Liver (tissue), 8 donors: ENCODE measurements at regions not wholly inside any gene's neighbourhood (a gene's known extent, or its start where the extent isn't known, plus 50 kb on each side); places are given as distances from the start of the nearest gene placed in this dataset.
A peak's percentile ranks its signal among the peaks of the same experiment; 100 is the strongest.

Experiments
- DNase-seq: peaks from one replicate; pipeline ENCODE4 v3.0.0-alpha.2; 2017; ENCODE audit warnings: low spot score
- H3K27ac ChIP-seq, 2 donors: one replicate each; pipeline ENCODE4 v1.7.0; 2013; ENCODE audit warnings: inconsistent platforms in 2 of 2, low read length in 2 of 2, control low read depth in 1 of 2, low read depth in 1 of 2, mild to moderate bottlenecking in 1 of 2
- H3K27me3 ChIP-seq, 4 donors: one replicate each; pipeline versions ENCODE4 v1.6.1 to v1.7.0; 2013; ENCODE audit warnings: low read length in 3 of 4, inconsistent platforms in 1 of 4, mild to moderate bottlenecking in 1 of 4, moderate library complexity in 1 of 4; ENCODE audit not compliant: control insufficient read depth in 4 of 4, insufficient read depth in 4 of 4
- H3K36me3 ChIP-seq, 4 donors: one replicate each; pipeline versions ENCODE4 v1.6.1 to v1.7.0; 2013; ENCODE audit warnings: low read length in 3 of 4, mild to moderate bottlenecking in 3 of 4, low read depth in 1 of 4, moderate library complexity in 1 of 4; ENCODE audit not compliant: control insufficient read depth in 4 of 4, insufficient read depth in 3 of 4
- H3K4me1 ChIP-seq, 4 donors: one replicate each; pipeline versions ENCODE4 v1.6.1 to v1.7.0; 2013; ENCODE audit warnings: low read length in 3 of 4, mild to moderate bottlenecking in 3 of 4, moderate library complexity in 1 of 4; ENCODE audit not compliant: control insufficient read depth in 4 of 4, insufficient read depth in 4 of 4
- H3K4me3 ChIP-seq, 3 donors: one replicate each; pipeline versions ENCODE4 v1.6.1 to v1.7.0; 2013; ENCODE audit warnings: low read length in 3 of 3, control low read depth in 1 of 3, low read depth in 1 of 3, mild to moderate bottlenecking in 1 of 3
- H3K9ac ChIP-seq, 2 donors: one replicate each; pipeline ENCODE4 v1.7.0; 2013; ENCODE audit warnings: low read length in 2 of 2, mild to moderate bottlenecking in 2 of 2, moderate library complexity in 2 of 2, control low read depth in 1 of 2, low read depth in 1 of 2
- H3K9me3 ChIP-seq, 4 donors: one replicate each; pipeline versions ENCODE4 v1.6.1 to v1.7.0; 2013; ENCODE audit warnings: low read length in 3 of 4; ENCODE audit not compliant: control insufficient read depth in 4 of 4
- EGR1 ChIP-seq, 2 donors: IDR thresholded peaks; 2 replicates each; pipeline ENCODE4 v1.6.1; 2016 to 2018; ENCODE audit warnings: antibody characterized with exemption in 2 of 2, low read depth in 2 of 2
- FOXA1 ChIP-seq: IDR thresholded peaks from 2 replicates; pipeline ENCODE4 v1.6.1; 2016; ENCODE audit warnings: antibody characterized with exemption
- FOXA2 ChIP-seq: IDR thresholded peaks from 2 replicates; pipeline ENCODE4 v1.6.1; 2016; ENCODE audit warnings: antibody characterized with exemption
- GABPA ChIP-seq, 2 donors: IDR thresholded peaks in 1 of 2; conservative IDR thresholded peaks in 1 of 2; 2 replicates each; pipeline ENCODE4 v1.6.1; 2016; ENCODE audit warnings: antibody characterized with exemption in 2 of 2, mild to moderate bottlenecking in 1 of 2, moderate library complexity in 1 of 2
- HNF4G ChIP-seq: IDR thresholded peaks from 2 replicates; pipeline ENCODE4 v1.6.1; 2016; ENCODE audit warnings: antibody characterized with exemption
- JUND ChIP-seq, 2 donors: IDR thresholded peaks; 2 replicates each; pipeline ENCODE4 v1.6.1; 2016; ENCODE audit warnings: antibody characterized with exemption in 2 of 2
- NR2F2 ChIP-seq: IDR thresholded peaks from 2 replicates; pipeline ENCODE4 v1.6.1; 2016; ENCODE audit warnings: antibody characterized with exemption
- RAD21 ChIP-seq, 2 donors: IDR thresholded peaks; 2 replicates each; pipeline ENCODE4 v1.6.1; 2016; ENCODE audit warnings: antibody characterized with exemption in 2 of 2, mild to moderate bottlenecking in 2 of 2
- RXRA ChIP-seq, 2 donors: IDR thresholded peaks; 2 replicates each; pipeline ENCODE4 v1.6.1; 2017 to 2018; ENCODE audit warnings: antibody characterized with exemption in 2 of 2, mild to moderate bottlenecking in 1 of 2
- SP1 ChIP-seq: IDR thresholded peaks from 2 replicates; pipeline ENCODE4 v1.6.1; 2018; ENCODE audit warnings: antibody characterized with exemption, mild to moderate bottlenecking
- TAF1 ChIP-seq: conservative IDR thresholded peaks from 2 replicates; pipeline ENCODE4 v1.6.1; 2016; ENCODE audit warnings: antibody characterized with exemption, mild to moderate bottlenecking
- YY1 ChIP-seq: IDR thresholded peaks from 2 replicates; pipeline ENCODE4 v1.6.1; 2016; ENCODE audit warnings: antibody characterized with exemption, mild to moderate bottlenecking
- WGBS: extraction: QIAGEN DNeasy Blood & Tissue Kit; methylation state at CpG from one replicate; pipeline ENCODE4 v1.1.7; 2013; 5-methylcytosine and 5-hydroxymethylcytosine counted together
- TF ChIP-seq, protein P1 (sequence below): IDR thresholded peaks from 2 replicates; pipeline ENCODE4 v1.6.1; 2016; ENCODE audit warnings: antibody characterized with exemption
- TF ChIP-seq, protein P2 (sequence below): IDR thresholded peaks from 2 replicates; pipeline ENCODE4 v1.6.1; 2016; ENCODE audit warnings: antibody characterized with exemption, mild to moderate bottlenecking
- TF ChIP-seq, protein P3 (sequence below): fragments of 150-350 bp; IDR thresholded peaks from 2 replicates; pipeline ENCODE4 v1.5.1; 2017; ENCODE audit warnings: improper control_type of control experiment, low read depth, low read length; ENCODE audit not compliant: missing input control
- TF ChIP-seq, protein P4 (sequence below): IDR thresholded peaks from 2 replicates; pipeline ENCODE4 v1.6.1; 2016; ENCODE audit warnings: antibody characterized with exemption
- donor health status: healthy.
- donor health status: healthy.
- donor health status: healthy.
- donor health status: healthy.
- donor health status: healthy.

DNA sequence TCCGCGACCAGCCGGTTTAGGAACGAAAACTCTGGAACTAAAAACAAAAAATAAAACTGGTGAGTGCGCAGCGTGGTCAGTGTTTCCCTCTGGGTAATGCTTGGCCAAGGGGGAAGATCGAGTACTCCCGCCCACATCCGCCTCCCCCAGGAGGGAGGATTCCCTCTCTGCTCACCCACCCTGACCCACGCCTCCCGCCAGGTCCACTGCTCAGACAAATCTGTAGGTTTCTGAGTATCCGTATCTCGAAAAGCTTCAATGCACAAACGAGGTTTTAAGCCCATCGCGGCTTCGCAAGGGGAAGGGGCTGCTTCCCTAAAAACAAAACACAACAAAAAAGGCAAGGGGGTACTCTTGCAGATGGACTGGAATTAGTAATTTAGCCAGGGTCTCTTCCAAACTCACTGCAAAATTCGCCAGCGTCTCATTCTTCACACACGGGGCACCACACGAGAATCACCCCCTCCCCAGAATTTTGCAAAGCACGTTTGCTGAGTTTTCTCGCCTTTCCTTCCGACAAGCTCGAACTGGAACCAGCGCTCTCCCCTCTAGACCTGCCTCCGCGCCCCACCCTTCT is 75.2 kb downstream of the INSIG1 start:
- H3K27ac ChIP-seq = no peak overlapping the region
- no peak for DNase-seq
- peaks cover 0 to 33% (median 19%) of the 10 kb centered on the region in 4 donors for H3K27me3 ChIP-seq
- no peak overlapping the region for H3K9ac ChIP-seq
- no peaks in the 10 kb centered on the region for H3K36me3 ChIP-seq
- TF ChIP-seq JUND (IDR thresholded peaks at IDR 0.05) (no peak), YY1 (no peak), SP1 (no peak), FOXA2 (no peak), HNF4G (no peak), GABPA (IDR thresholded peaks at IDR 0.05 in 1 of 2, conservative IDR thresholded peaks at IDR 0.05 in 1 of 2) (no peak), EGR1 (IDR thresholded peaks at IDR 0.05; ENCODE audit: low read depth in 2 of 2) (no peak), NR2F2 (no peak), TAF1 (no peak), FOXA1 (no peak), RAD21 (IDR thresholded peaks at IDR 0.05) (no peak), RXRA (IDR thresholded peaks at IDR 0.05) (no peak)
- TF ChIP-seq, protein P1, sequence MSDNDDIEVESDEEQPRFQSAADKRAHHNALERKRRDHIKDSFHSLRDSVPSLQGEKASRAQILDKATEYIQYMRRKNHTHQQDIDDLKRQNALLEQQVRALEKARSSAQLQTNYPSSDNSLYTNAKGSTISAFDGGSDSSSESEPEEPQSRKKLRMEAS = no peak
- TF ChIP-seq, protein P2, sequence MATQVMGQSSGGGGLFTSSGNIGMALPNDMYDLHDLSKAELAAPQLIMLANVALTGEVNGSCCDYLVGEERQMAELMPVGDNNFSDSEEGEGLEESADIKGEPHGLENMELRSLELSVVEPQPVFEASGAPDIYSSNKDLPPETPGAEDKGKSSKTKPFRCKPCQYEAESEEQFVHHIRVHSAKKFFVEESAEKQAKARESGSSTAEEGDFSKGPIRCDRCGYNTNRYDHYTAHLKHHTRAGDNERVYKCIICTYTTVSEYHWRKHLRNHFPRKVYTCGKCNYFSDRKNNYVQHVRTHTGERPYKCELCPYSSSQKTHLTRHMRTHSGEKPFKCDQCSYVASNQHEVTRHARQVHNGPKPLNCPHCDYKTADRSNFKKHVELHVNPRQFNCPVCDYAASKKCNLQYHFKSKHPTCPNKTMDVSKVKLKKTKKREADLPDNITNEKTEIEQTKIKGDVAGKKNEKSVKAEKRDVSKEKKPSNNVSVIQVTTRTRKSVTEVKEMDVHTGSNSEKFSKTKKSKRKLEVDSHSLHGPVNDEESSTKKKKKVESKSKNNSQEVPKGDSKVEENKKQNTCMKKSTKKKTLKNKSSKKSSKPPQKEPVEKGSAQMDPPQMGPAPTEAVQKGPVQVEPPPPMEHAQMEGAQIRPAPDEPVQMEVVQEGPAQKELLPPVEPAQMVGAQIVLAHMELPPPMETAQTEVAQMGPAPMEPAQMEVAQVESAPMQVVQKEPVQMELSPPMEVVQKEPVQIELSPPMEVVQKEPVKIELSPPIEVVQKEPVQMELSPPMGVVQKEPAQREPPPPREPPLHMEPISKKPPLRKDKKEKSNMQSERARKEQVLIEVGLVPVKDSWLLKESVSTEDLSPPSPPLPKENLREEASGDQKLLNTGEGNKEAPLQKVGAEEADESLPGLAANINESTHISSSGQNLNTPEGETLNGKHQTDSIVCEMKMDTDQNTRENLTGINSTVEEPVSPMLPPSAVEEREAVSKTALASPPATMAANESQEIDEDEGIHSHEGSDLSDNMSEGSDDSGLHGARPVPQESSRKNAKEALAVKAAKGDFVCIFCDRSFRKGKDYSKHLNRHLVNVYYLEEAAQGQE = no peak
- TF ChIP-seq, protein P3, sequence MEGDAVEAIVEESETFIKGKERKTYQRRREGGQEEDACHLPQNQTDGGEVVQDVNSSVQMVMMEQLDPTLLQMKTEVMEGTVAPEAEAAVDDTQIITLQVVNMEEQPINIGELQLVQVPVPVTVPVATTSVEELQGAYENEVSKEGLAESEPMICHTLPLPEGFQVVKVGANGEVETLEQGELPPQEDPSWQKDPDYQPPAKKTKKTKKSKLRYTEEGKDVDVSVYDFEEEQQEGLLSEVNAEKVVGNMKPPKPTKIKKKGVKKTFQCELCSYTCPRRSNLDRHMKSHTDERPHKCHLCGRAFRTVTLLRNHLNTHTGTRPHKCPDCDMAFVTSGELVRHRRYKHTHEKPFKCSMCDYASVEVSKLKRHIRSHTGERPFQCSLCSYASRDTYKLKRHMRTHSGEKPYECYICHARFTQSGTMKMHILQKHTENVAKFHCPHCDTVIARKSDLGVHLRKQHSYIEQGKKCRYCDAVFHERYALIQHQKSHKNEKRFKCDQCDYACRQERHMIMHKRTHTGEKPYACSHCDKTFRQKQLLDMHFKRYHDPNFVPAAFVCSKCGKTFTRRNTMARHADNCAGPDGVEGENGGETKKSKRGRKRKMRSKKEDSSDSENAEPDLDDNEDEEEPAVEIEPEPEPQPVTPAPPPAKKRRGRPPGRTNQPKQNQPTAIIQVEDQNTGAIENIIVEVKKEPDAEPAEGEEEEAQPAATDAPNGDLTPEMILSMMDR = no peak
- TF ChIP-seq, protein P4, sequence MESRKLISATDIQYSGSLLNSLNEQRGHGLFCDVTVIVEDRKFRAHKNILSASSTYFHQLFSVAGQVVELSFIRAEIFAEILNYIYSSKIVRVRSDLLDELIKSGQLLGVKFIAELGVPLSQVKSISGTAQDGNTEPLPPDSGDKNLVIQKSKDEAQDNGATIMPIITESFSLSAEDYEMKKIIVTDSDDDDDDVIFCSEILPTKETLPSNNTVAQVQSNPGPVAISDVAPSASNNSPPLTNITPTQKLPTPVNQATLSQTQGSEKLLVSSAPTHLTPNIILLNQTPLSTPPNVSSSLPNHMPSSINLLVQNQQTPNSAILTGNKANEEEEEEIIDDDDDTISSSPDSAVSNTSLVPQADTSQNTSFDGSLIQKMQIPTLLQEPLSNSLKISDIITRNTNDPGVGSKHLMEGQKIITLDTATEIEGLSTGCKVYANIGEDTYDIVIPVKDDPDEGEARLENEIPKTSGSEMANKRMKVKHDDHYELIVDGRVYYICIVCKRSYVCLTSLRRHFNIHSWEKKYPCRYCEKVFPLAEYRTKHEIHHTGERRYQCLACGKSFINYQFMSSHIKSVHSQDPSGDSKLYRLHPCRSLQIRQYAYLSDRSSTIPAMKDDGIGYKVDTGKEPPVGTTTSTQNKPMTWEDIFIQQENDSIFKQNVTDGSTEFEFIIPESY = no peak
- peaks cover 26 to 49% (median 36%) of the 10 kb centered on the region in 4 donors for H3K4me1 ChIP-seq
- 7% methylated on average over 28 of the region's 28 CpGs for WGBS
- H3K4me3 ChIP-seq = peak overlapping the region in 1 of 3 donors; percentile 40
- H3K9me3 ChIP-seq = no peaks in the 10 kb centered on the region
